ENCODE measurements at regions not wholly inside any gene's neighbourhood (a gene's known extent, or its start where the extent isn't known, plus 50 kb on each side); places are given as distances from the start of the nearest gene placed in this dataset.

DNA sequence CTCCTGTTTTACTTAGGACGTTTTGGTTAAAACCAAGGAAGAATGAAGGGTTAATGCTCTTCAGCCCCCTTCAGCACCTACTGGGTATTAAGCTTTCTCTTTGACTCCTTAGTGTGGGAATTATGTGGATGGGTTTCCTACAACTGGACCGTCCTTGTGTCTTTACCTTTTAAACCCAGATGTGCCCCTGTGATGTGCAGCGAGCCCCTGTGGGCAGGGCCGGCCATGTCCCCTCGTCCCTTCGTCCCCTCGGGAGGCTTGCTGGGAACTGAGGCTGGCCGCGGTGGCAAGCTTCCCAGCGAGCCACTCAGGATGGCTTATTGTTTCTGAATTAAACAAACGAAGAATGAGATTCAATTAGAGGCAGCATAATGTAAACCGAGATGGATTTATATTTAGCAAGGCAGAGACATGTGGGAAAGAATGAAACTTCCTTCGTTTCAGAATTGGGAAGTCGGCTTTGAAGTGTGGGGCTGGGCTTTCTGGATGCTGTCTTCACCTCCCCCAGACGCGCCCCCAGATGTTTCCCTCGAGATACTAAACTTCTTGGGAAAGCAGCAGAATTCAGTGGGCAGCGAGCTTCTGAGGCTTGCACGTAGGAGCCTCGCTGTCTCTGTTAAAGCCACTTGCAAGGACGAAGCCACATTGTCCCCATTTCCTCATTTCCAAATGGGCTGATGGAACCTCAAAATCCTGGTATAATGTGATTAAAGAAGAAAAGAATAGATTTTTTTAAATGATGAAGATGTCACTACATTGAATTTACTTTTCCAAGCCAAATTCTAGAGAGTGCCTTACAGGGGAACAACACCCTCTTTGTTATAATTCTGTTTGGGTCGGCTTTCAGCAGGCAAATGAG is 146.0 kb downstream of the VAPA start:
- peak; percentile 49 for DNase-seq

DNA sequence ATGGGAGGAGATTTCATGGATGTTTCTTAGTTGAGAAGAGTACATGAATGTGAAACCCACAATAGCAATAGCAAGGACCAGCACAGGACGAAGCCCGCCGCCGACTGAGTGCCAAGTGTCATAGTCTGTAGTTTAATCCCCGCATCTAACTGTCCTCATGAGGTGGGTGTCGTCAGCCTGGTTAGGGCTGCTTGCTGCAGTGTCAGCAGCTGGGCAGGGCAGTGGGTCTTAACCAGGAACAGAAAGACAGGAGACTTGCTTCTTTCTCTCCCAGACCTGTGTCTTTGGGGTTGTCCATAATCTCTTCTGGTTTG is 146.6 kb downstream of the VAPA start:
- DNase-seq = peak; percentile 38

DNA sequence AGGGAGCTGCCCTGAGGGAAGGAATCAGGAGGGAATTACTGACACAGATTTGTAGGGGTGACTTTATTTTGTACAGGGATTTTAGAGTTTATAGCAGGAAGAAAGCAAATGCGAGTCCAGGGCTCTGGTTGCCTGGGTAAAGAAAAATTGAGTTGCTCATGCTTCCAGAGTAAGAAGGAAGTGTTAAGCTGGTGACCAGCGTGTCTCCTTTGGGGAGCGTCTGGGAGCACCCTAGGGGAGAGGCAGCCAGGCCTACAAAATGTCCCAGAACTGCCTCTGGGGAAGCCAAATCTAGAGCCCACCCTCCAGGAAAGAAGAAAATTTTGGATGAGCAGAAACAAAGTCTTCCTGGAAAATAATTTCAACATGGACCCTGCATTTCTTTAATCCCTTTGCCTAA is 147.0 kb downstream of the VAPA start:
- peak; percentile 4 for DNase-seq

DNA sequence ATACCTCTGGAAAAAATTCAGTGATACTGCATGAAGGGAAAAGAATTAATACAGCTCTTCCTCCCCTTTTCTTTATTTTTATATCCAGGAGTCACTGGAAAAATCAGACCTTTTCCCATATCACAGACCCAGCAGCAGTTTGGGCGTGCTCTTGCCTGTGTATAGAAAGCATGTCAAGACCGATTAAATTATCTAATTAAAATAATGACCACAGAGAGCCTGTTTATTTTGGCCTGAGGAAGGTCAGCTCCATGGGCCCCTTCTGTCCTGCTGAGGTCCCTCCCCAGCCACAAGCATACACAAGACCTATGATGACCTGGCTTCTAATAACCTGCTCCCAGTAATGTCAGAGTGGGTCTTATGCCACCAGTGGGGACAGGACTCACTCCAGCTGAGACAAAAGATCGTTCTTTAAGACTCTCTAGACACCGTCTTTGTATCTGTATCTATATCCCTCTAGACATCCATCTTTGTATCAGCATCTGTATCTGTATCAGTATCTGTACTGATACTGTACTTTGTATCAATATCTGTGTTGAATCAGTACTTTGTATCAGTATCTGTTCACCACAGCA is 147.8 kb downstream of the VAPA start:
- peak; percentile 10 for DNase-seq

DNA sequence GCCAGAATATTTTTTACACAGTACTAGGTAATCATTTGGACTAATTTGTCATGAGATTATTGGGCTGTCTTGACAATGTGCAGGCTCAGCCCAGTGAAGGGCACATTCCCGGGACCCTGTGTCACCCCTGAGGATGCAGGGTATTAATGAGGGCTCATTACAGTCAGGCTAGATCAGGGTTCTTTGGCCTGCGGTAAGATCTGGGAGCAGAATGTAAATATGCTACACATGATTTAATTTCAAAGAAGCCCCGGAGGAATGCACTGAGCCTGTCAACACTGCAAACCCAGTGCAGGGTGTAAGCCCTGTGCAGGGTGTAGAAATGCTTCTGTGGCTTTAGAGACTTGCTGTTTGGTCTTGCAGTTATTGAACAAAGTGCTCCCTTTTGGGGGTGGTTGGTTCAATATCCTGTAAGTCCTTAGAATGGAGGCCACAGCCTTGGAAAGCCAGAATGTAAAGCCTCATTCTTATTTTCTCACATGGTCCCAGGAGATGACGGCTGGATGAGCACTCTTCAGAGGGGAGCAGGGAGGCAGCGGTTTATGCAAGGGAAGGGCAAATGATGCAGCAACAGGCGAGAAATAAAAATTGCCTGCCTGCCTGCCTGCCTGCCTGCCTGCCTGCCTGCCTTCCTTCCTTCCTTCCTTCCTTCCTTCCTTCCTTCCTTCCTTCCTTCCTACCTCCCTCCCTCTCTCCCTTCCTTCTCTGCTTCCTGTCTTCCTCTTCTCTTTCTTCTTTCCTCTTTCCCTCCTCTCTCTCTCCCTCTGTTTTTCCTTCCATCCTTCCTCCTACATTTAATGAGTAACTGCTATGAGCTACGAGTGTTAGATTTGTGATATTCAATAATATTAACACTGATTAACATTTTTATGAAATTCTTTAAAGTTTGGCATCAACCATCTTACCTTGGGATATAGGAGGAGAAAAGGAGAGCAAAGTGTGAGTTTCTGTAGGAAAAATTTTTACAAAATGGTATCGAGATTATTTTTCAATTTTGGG is 148.8 kb downstream of the VAPA start:
- peak; percentile 13 for DNase-seq

DNA sequence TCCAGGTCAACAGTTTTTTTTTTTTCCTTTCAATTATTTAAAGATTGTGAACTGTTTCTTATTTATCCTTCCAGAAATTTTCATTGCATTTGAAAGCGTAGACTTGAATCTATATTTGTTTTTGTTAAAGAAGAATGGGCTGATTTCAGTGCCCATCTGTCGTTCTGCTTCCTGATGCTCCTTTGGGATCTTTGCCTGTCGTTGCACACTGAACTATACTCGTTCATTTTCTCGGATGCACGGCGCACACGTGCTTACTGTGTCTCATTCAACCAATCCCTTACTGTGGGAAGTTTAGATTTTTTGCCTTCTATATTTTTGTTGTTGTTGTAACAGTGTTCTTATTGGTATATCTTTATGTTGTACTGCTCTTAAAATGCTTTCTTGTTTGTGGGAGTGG is 149.7 kb downstream of the VAPA start:
- no peak for DNase-seq

DNA sequence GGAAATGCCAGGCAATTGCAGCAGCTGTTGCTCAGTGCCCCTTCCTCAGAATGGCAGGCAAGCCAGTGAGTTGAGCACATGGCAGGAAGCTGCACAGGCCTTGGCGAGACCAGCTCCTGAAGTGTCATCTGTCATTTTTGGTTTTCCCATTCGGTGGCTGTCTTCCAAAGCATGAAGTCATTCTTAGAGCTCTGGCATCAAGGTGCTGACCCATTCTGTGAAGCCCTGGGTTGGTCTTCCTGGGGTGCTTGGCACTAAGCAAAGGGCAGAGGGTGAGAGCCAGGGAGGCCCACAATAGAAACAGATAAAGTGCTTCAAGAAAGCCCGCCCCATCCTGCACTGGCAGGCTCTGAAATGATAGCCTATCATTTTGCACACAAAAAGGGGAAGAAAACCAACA is 150.5 kb downstream of the VAPA start:
- peak; percentile 6 for DNase-seq

DNA sequence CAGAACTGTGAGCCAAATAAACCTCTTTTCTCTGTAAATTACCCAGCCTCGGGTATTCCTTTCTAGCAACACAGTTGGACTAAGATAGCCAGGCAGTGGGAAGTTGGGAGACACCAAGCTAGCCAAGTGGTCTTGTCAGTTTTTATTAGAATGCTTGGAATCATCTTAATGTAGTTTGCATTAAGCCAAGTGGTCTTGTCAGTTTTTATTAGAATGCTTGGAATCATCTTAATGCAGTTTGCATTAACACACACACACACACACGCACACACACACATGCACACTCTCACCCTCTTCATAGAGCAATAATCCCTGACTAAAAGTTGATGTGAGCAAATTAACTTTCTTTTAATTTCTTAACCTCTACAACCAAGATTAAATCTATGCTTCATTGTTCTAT is 151.5 kb downstream of the VAPA start:
- DNase-seq = no peak

DNA sequence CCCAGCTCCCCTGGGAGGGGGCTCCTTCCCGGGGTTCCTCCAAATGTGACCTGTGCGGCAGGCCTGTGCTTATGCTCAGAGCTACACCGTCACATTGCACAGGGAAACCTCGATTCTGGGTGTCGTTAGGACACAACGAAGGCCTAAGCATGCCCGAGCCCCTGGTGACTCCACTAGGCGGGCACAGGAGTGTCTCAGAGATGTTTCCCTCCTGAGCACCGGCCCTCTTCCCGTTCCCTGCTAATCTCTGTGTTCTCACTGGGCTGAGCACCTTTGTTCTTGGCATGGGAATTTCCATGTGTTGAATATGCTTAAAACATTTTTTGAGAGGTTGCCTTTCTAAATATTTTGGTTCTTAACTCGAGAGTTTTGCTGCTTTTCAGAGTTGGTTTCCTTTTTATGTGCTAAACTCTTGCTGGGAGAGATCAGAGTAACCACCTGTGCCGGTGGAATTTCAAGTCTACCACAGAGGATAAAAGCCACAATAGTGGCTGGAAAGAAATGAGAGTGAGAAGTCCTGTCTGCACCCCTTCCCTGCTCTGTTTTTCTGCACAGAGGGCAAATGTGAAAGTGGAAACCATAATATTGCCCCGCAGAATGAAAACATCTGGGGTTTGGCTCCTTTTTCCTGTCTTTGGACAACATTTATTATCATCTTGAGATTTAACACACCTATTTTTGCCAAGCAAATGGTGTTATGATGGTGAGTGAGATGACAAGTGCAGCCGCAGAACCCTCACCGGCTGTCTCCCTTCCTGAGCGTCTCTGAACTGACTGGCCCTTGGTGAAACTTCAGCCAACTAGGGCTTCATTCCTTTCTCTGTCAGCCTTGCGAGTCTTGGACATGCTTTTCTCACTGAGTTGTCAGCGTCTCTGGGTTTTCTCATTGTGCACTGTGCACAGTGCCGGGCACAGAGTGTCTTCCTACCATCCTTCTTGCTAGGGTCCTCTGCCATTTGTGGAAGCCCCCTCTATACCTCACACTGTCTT is 154.1 kb downstream of the VAPA start:
- peak; percentile 11 for DNase-seq

- DNase-seq = no peak
These were observed 155.2 kb downstream of the VAPA start for GRCh38 chr18:10068766-10069567.

DNA sequence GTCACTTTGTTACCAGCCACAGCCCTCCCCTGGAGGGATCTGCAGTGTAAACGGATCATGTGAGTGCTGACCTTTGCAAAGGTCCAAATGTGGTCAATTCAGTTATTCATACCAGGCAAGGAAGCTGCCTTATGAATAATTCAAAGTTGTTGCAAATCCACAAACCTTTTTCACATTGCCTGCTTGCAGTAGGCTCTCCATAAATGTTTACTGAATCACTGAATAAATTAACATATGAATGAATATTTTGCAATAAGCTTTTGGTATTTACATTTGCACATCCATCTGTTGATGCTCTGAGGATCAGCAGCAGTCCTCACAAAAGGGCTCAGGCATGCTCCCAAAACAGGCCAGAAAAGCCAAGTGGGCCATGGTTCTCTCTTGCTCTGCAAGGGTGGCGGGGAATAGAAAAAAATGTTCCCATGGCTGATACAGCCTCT is 156.8 kb downstream of the VAPA start:
- DNase-seq = no peak

- no peak for DNase-seq
These were observed 158.9 kb downstream of the VAPA start for GRCh38 chr18:10072671-10073175.

GRCh38 chr18:10074110-10074509 is 160.3 kb downstream of the VAPA start:
- no peak for DNase-seq

GRCh38 chr18:10074728-10075127 is 160.9 kb downstream of the VAPA start:
- no peak for DNase-seq

DNA sequence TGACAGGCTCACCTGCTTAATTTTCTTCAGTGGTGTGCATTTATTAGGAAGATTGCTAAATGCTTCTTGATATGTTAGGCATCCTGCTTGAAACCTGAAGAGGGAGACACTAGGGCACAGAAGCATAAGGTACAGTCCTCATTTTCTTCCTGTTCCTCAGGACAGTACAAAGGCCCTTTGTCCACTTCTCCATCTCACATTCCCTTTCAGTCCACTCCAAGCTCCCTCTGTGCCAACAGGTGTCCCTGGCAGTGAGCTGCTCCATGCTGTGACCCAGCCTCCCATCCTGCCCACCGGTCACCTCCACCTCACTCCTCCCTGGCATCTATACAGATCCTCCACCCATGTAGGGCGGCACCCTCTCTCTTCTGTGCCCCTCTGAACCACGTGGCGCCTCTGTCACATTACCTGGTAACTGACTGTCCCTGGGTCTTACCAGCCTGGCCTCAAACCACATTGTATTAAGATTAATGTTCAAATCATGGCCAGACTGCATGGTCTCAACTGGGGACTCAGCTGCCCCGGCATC is 162.8 kb downstream of the VAPA start:
- DNase-seq = no peak

DNA sequence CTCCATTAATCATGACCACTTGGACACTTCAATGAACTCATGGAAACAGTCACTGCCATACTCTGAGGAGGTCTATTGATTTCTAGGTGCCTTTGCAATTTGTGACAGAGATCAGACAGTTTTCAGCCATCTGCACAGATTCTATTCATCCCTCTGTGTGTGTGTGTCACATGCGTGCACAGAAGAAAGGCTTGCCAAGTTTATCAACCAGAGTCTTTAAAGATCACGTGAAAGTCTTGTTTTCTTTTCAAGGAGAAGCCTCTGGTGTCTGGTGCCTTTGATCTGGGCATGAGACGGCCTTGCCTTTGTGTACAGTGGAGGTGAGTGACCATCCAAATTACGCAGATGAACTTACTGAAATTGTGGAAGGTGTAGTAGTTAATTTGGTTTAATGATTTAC is 164.2 kb downstream of the VAPA start:
- no peak for DNase-seq

GRCh38 chr18:10080372-10080771 is 166.6 kb downstream of the VAPA start:
- DNase-seq = no peak

DNA sequence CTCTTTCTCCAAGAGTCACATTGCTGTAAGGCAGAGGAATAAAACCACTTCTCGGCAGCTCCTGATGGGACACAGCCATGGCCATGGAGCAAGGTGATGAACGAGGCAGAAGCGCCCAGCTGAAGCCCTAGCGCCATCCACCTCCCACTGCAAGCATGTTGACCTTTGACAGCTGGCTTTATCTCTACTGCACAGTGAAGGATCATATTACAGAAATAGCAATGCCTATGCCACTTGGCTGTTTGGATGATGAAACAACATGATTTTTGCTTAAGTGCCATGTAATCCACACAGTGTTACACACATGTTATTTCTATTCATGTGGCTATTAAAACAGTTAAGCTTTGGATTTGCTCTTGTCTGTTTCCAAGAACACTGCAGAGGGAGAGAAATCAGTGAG is 167.7 kb downstream of the VAPA start:
- DNase-seq = no peak

GRCh38 chr18:10085416-10085815 is 171.6 kb downstream of the VAPA start:
- DNase-seq = no peak

- DNase-seq = no peak
These were observed 172.1 kb downstream of the VAPA start for GRCh38 chr18:10085876-10086275.

Data from right hindlimb (tissue), 1 donor.